ENCODE measurements at regions not wholly inside any gene's neighbourhood (a gene's known extent, or its start where the extent isn't known, plus 50 kb on each side); places are given as distances from the start of the nearest gene placed in this dataset.
"Not testable (repeated sequence)": the region's sequence is repeated elsewhere in the genome, so short reads cannot be mapped to it uniquely, and the experiment has no call there.

DNA sequence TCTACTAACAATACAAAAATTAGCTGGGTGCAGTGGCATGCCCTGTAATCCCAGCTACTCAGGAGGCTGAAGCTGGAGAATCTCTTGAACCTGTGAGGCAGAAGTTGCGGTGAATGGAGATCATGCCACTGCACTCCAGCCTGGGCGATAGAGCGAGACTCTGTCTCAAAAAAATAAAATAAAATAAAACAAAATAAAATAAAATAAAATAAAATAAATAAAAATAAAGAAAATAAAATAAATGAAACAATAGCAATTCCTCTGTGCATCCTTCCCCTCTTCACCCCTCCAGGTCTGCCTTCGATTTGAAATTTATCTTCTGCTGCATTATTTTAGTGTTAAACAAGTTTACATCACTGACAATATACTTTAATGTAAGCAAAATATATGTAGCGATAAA, 63.0 kb upstream of the UXS1 start (continued):
- TF ChIP-seq, protein P1, sequence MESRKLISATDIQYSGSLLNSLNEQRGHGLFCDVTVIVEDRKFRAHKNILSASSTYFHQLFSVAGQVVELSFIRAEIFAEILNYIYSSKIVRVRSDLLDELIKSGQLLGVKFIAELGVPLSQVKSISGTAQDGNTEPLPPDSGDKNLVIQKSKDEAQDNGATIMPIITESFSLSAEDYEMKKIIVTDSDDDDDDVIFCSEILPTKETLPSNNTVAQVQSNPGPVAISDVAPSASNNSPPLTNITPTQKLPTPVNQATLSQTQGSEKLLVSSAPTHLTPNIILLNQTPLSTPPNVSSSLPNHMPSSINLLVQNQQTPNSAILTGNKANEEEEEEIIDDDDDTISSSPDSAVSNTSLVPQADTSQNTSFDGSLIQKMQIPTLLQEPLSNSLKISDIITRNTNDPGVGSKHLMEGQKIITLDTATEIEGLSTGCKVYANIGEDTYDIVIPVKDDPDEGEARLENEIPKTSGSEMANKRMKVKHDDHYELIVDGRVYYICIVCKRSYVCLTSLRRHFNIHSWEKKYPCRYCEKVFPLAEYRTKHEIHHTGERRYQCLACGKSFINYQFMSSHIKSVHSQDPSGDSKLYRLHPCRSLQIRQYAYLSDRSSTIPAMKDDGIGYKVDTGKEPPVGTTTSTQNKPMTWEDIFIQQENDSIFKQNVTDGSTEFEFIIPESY (IDR thresholded peaks at IDR 0.05; ENCODE audit: borderline replicate concordance, low read depth): no peak

DNA sequence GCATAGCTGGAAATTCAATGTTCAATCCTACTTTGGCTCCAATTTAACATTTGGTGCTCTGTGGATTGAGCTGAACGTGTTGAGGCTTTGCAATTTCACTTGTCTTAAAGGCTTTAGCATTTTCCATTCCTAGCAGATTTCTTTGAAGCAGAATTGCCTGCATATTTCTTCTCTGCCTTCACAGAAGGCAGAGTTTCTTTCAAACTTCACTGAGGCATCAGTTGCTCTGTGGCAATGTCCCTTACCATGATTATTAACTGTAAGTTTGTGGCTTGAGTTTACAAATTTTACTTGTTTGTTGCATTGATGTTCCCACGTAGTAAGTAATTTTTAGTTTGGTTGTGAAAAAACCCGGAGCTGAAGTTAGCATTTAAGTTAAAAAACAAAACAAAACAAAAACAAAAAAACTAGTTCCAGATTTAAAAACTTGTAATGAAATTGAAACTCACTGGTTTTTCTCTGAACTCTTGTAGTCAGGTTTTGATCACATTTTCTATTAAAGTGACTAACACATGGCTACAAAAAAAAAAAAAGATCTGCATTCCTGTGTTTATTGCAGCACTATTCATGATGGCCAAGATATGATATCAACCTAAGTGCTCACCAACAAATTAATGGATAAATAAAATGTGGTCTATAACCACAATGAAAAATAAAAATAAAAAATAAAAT, 55.2 kb upstream of the UXS1 start:
- H3K4me3 ChIP-seq (ENCODE audit: low read depth in 2 of 2, low read length in 1 of 2); H3K4me1 ChIP-seq (ENCODE audit: control insufficient read depth in 1 of 2, insufficient read depth in 2 of 2, low read depth in 1 of 2, low read length in 1 of 2); H3K4me2 ChIP-seq; POLR2A ChIA-PET; H3K79me2 ChIP-seq (ENCODE audit: insufficient read depth); H3F3A ChIP-seq (replicated peaks; ENCODE audit: insufficient read depth); H3K9me3 ChIP-seq; H3K27me3 ChIP-seq (ENCODE audit: insufficient read depth); H2AFZ ChIP-seq (ENCODE audit: low read depth); H4K20me1 ChIP-seq (ENCODE audit: insufficient read depth); H3K9me2 ChIP-seq; H3K9ac ChIP-seq; DNase-seq; H3K36me3 ChIP-seq (replicated peaks in 1 of 2; ENCODE audit: control insufficient read depth in 1 of 2, insufficient read depth in 2 of 2, low read length in 1 of 2); H3K27ac ChIP-seq (ENCODE audit: low read depth in 2 of 2, low read length in 1 of 2): not testable (repeated sequence)
- CTCF ChIA-PET: interaction anchor here (0.7 to 1.5 kb wide), 2 partner anchors 294 to 334 kb away, joined by 3 to 4 read pairs; no protein-coding TSS in a partner anchor
- 47% methylated on average over 3 of the region's 3 CpGs for WGBS (ENCODE audit: low lambda C conversion rate)

DNA sequence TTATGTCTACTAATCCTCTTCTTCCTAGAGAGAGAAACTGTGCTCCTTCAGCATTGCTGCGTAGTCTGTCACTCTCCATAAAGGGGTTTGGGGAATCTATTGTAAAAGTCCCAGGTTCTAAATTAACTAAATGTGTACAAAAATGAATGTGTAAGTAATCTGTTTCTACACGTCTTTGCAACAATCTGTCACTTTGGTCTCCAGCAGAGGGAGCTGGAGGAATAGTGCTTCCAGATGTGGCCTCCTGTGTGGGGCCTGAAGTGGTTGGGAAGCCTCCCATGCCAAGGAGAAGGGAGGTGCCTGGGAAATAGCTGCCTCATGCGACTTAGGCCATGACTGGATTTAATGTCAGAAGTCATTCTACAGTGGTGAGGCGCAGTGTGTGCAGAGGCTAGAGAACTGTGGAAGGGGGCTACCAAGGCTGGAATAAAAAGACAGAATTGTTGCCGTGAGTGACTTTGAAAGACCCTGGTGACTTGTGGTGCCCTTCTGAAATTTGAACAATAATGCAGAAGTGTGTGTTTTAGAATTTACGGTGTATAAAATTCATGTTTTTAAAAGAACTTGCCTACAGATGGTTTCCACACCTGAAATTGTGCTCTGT, 54.5 kb upstream of the UXS1 start:
- H3K4me1 ChIP-seq (ENCODE audit: control insufficient read depth in 1 of 2, insufficient read depth in 2 of 2, low read depth in 1 of 2, low read length in 1 of 2); H2AFZ ChIP-seq (ENCODE audit: low read depth); H3K36me3 ChIP-seq (replicated peaks in 1 of 2; ENCODE audit: control insufficient read depth in 1 of 2, insufficient read depth in 2 of 2, low read length in 1 of 2); H4K20me1 ChIP-seq (ENCODE audit: insufficient read depth); H3F3A ChIP-seq (replicated peaks; ENCODE audit: insufficient read depth); H3K27me3 ChIP-seq (ENCODE audit: insufficient read depth); H3K4me2 ChIP-seq; H3K4me3 ChIP-seq (ENCODE audit: low read depth in 2 of 2, low read length in 1 of 2); POLR2A ChIA-PET; H3K27ac ChIP-seq (ENCODE audit: low read depth in 2 of 2, low read length in 1 of 2); H3K9me2 ChIP-seq; H3K9ac ChIP-seq; H3K9me3 ChIP-seq; H3K79me2 ChIP-seq (ENCODE audit: insufficient read depth); DNase-seq: not testable (repeated sequence)
- CTCF ChIA-PET: interaction anchor here (0.7 to 1.5 kb wide), 4 partner anchors 143 to 335 kb away, joined by 3 to 6 read pairs (median 4); no protein-coding TSS in a partner anchor
- 50% methylated on average over 5 of the region's 6 CpGs for WGBS (ENCODE audit: low lambda C conversion rate)
- TF ChIP-seq SMC3 (IDR thresholded peaks at IDR 0.05; ENCODE audit: low read depth, low read length) (0 out of 2 replicates have a peak, but pooled peaks have one; percentile 1), RAD21 (IDR thresholded peaks at IDR 0.05; ENCODE audit: low read length) (peak; percentile 18; the same call in 1 of the 2 replicates)
- TF ChIP-seq, protein P2, sequence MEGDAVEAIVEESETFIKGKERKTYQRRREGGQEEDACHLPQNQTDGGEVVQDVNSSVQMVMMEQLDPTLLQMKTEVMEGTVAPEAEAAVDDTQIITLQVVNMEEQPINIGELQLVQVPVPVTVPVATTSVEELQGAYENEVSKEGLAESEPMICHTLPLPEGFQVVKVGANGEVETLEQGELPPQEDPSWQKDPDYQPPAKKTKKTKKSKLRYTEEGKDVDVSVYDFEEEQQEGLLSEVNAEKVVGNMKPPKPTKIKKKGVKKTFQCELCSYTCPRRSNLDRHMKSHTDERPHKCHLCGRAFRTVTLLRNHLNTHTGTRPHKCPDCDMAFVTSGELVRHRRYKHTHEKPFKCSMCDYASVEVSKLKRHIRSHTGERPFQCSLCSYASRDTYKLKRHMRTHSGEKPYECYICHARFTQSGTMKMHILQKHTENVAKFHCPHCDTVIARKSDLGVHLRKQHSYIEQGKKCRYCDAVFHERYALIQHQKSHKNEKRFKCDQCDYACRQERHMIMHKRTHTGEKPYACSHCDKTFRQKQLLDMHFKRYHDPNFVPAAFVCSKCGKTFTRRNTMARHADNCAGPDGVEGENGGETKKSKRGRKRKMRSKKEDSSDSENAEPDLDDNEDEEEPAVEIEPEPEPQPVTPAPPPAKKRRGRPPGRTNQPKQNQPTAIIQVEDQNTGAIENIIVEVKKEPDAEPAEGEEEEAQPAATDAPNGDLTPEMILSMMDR (IDR thresholded peaks at IDR 0.05): peak; percentile 37

Small RNAs in the stretch of these regions (small RNA-seq; reads per million reads assigned to genes)
- gene AC114755.3: 0 to 0.21 (median 0) reads per million in 7 experiments

Measured in SK-N-SH (cell line).